SW 1271 (cell line): ENCODE measurements at regions not wholly inside any gene's neighbourhood (a gene's known extent, or its start where the extent isn't known, plus 50 kb on each side); places are given as distances from the start of the nearest gene placed in this dataset.
"Not testable (repeated sequence)": the region's sequence is repeated elsewhere in the genome, so short reads cannot be mapped to it uniquely, and the experiment has no call there.

Experiments used
- DNase-seq, 2 experiments: peaks; one replicate each; lab custom pipeline; 2025; lab: John Stamatoyannopoulos, UW

DNA sequence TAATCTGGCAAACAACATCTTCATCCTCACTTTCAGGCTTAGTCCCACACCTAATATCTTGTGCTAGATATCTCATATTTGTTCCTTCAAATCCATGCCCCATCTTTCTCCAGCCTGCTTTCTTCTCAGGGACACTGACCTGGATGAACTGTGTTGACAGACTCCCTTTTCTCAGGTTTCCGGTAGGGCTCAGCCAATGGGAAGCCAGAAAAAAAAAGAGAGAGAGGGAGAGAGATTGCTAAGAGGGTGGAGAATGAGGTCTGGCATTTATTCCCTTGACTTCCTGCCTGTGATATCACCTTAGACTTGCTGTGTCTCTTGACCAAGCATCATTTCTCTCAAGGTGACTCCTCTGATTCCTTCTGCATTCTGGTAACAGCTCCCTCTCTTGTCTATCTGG lies 145.6 kb upstream of the ABI3BP start:
- no peak for DNase-seq

DNA sequence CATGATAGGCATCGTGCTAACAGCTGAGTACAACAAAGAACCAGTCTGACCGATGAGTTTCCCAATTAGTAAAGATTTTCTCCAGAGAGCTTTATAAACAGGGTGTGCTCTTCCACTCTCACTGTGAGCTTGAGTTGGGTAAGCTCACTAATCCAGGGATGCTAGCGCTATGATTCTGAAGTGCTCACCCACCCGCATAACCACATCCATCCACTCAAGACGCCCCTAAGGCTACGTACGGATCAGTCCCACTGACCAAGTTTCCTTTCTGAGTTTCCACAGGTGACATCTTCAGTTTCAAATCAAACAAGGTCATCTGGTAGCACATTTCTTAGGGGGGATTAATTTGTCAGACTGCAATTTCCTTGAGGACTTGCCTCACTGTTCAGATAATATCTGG lies 141.1 kb upstream of the ABI3BP start:
- DNase-seq: no peak

DNA sequence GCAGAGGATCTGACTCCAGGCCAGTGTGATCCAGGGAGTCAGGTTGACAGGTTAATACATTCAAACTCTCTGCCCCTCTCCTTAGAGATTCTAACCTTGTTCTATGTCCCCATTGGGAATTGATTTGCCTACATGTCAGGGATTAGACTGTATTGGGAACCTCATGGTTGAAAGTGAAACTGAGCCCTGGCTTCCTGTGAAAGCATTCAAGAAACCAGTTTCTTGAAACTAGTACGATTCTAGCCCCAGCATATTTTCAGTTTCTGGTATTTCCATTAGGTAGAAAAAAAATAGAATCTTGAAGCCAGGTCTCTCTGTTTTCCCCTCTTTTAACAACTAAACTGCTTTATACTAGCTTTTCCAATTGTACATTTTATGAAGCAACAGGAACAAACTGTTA lies 140.4 kb upstream of the ABI3BP start:
- DNase-seq: no peak

DNA sequence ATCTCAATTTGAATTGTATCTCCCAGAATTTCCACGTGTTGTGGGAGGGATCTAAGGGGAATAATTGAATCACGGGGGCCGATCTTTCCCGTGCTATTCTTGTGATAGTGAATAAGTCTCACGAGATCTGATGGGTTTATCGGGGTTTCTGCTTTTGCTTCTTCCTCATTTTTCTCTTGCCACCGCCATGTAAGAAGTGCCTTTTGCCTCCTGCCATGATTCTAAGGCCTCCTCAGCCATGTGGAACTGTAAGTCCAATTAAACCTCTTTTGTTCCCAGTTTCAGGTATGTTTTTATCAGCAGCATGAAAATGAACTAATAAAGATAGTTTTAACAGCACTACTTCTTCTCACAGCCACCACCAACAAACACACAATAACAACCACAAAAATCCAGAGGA lies 140.0 kb upstream of the ABI3BP start:
- not testable (repeated sequence) for DNase-seq

DNA sequence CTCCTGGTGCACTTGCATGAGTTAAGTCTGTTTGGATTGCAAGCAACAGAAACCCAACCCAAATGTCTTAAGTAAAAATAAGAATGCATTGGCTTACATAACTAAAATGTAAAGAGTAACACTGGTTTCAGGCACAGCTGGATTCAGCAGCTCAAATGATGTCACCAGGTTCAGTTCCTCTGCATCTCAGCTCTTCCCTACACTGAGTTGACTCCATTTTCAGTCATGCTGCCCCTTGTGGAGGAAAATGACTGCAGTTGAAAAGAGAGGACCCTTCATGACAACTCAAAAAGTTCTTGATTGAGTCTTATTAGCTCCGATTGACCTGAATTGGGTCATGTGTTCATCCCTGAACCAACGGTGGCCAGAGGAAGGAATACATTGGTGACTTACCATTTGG lies 138.5 kb upstream of the ABI3BP start:
- DNase-seq: no peak

DNA sequence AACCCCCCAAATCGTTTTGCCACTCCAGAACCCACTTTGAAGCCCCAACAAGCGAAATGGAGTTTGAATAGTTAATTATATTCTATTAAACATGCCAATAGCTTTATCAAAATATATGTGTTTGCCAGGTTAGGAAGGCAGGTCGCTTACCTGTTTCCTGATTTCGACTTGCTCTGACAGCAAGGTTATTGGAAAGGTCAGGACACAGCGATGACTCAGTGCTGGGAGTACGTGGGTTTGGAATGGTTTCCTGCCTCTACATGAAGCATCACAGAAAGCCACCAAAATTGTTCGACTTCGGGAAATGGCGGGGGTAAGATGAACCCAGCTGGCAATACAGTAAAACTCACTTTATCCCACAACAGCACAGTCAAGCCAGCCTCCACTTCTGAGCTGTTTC lies 135.6 kb upstream of the ABI3BP start:
- no peak for DNase-seq

DNA sequence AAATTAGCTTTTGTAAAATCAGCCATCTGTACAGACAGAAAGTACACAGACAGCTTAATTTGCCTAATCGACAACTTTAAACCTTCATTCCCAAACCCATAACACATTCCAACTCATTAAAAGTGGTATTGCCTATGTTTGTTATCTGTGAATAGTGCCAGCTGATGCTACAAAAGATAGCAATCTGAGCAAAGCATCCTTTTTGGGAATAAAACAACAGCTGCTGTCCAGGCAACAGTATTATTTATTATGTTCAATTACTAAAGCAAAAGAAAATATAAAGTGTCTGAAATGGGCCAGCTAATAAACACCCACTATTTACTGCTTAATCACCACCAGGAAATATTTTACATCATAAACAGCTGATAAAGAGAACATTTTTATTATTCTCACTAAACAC lies 134.8 kb upstream of the ABI3BP start:
- DNase-seq: no peak

DNA sequence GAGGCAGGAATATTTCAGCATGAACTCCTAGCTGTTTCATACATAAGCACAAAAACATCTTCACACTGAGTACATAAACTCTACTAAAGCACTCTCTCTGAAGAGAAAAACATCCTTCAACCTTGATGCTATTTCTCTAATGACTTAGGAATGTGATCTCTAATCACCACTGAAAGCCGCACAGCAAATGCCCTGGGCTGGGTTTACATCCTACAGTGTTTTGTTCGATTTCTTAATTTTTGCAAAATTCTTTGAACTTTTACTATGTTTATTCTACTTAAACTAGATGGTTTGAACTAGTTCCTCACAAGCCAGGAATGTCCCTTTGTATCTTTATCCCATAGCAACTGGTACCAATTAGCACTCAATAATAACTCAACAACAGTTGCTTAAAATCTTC lies 130.9 kb upstream of the ABI3BP start:
- no peak for DNase-seq

DNA sequence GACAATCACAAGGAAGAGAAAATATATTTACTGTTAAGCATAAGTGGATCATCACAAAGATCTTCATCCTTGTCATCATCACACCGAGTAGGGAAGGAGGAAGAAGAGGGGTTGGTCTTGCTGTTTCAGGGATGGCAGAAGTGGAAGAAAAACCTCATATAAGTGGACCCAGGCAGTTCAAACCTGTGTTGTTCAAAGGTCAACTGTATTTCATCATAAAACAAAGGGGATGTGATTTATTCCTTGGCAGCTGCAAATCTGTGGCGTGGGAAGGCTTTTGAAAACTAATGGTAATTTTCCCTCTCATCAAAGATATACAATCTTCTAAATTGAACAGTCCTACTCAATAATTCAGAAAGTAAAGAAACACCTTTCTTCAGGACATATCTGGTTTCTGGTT lies 129.9 kb upstream of the ABI3BP start:
- DNase-seq: no peak

DNA sequence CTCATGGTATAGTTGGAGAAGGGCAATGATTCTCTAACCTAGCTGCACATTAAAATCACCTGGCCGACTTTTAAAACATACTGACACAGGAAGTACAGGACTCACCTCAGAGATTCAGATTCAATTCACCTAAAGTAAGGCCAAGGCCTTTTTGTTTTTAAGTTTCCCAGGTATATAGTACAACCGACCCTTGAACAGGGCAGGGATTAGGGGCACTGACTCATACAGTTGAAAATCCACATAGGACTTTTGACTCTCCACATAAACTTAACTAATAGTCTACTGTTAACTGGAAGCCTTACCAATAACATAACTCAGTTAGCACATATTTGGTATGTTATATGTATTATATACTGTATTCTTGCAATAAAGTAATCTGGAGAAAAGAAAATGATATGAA lies 129.5 kb upstream of the ABI3BP start:
- no peak for DNase-seq

DNA sequence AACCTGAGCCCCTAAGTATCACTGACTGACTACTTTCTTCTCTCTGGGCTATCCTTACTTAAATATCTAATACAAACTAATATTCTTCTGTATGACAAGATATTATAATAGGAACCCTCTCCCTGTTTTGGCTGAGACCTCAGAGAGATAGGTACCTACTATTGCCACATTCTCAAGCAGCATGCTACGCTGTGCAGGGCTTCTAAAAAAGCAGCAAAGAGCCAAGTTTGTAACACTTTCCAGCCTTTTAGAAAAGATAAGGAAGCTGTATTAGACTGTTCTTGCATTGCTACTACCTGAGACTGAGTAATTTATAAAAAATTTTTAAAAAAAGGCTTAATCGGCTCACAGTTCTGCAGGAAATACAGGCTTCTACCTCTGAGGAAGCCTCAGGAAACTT lies 126.8 kb upstream of the ABI3BP start:
- DNase-seq: no peak

DNA sequence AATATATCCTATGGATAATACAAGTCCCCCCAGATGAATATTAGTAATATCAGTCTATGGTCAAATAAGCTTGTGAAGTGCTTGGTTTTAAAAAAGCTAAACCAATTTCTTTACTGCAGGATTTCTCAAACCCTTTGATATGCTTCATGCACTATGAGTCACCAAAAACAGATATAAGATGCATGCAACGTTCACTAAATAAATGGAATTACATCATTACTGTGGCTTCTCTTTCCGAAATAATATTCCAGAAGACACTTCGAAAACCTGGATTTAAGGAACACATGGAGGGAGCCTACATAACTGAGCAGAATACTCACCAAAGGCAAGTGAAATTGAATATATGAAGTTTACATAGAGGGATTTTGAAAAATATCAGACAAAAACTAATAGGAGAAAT lies 126.3 kb upstream of the ABI3BP start:
- DNase-seq: no peak

DNA sequence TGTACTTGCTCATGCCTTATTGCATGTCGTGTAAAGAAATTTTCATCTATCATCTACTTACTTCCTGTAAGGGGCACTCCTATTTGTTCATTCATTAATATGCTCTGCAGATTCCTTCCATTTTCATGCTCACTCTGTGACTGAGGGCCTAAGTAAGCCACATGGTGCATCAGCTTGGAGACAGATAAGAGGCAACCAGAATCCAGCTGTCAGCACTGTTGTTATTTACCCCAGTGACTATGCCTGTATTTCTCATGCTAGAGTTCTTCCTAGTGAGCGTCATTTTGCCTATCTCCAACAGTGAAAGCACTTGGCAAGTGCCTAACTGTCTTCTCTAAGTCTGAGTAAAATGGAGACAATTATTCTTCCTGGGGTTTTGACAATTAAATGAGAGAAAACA lies 124.8 kb upstream of the ABI3BP start:
- DNase-seq: no peak

DNA sequence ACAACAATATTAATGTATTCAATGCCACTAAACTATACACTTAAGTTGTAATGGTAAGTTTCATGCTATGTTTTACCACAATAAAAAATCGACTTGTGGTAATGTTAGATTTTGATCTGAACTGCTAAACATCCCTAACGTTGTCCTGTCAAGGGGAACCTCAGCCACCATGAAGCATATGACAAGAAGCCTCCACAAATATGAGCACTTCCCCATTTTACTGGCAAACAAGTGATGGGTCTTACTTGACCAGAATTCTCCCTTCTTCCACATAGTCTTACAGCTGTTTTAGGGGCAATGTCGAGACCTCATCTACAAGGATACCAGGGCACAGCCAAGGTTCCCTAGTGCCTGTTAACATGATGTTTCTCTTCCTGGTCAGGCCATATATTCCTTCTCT lies 124.2 kb upstream of the ABI3BP start:
- no peak for DNase-seq

DNA sequence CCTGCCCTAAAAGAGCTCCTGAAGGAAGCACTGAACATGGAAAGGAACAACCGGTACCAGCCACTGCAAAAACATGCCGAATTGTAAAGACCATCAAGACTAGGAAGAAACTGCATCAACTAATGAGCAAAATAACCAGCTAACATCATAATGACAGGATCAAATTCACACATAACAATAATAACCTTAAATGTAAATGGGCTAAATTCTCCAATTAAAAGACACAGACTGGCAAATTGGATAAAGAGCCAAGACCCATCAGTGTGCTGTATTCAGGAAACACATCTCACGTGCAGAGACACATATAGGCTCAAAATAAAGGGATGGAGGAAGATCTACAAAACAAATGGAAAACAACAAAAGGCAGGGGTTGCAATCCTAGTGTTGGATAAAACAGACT lies 117.1 kb upstream of the ABI3BP start:
- not testable (repeated sequence) for DNase-seq

DNA sequence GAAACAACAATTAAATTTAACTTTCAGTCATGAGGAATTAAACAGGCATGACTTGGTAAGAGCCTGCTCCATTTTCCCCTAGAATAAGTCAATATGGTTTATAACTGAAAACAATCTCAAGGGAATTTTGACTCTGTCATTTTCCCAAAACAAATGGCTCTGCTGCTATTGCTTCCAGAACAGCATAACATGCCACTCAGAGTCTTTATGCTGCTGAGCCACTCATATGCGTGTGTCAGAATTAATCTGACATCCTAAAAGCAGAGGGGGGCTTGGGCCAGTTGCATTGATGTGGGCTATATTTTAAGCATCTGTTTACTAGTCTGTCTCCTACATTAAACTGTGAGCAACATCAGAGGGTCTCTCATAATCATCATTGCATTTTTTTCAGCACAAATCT lies 111.1 kb upstream of the ABI3BP start:
- no peak for DNase-seq

DNA sequence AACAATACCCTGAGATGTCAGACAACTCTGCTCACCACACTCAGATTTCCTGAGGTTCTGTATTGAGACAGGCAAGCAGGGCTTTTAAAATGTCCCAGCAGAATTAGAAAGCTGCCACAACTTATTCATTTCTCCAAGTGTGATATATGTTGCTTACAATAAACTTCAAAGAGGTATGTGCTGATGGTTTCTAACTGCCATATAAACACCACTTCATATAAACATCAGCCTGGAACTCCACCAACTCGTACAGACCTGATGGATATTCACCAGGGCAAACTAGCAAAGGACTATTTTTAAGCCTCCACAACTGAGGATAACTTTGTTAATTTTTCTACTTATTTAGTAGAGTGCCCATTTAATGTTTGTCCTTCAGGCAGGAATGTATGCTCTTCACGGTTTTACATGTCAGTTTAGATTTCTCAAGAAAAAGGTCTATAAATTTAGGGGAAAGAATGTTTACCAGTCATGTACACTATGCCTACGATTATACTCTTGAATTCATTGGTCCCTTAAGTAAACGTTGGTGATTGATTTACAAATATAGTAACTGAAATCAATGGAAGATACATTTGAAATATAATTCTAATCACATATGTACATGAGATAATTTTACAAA lies 109.6 kb upstream of the ABI3BP start:
- no peak for DNase-seq

DNA sequence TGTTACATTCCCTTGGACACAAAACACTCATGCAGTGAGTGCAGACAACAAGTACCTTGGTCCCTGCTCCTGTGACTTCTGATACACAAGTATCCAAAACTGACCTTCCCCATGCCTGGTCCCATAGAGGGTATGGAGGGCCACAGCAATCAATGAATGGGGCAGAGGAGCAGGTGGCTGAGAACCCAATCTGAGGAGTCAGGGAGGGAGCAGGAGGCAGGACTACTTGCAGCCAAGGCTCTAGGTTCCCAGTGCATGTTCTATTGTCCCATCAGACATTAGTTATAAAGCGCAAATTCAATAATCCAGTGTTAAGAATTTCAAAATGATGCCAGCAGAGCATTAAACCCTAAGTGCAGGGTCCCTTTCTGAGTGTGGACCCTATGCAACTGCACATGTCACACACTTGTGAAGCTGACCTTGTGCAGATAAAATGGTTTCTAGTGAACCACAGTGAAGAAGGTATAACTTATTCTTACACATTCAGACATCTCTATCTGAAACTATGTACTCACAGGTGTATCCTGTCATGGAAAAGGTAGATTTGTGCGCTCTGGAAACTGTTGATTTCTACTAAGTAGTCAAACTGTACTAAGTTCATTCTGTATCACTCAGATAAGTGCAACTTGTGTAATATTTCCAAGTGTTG lies 107.3 kb upstream of the ABI3BP start:
- no peak for DNase-seq

DNA sequence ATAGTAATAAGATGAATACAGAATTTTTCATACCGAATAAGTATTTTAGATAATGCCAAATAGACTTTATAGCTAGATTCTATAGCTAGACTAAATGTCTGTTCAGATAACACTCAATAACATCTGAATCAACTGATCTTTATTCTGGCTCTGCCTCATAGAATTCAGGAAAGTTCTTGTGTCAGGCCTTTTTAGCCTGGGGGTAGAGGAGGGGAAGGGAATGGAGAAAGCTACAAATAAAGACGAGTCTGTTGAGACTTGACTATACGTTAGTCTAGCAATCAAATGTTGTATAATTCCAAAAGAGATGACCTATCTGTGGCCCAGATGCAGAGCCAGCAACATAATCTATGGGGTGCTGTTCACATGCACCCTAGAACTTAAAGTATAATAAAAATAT lies 106.6 kb upstream of the ABI3BP start:
- DNase-seq: no peak

DNA sequence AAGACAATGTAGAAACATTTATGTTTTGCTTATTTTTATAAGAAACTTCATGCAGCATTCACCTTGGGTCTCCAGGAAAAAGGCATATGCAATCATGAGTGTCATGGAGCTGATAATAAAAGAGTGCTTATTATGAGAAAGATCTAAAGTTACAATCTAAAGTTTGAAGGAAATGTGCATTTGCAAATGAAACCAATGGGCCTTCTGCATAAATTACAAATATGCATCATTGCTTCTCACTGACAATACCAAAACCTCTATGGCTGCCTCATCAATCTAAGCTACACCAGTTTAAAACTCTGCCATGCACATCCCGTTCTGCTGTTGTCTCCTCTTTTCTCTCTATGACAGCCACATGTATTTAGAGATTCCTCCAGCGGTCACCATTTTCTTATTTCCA lies 103.2 kb upstream of the ABI3BP start:
- DNase-seq: no peak

DNA sequence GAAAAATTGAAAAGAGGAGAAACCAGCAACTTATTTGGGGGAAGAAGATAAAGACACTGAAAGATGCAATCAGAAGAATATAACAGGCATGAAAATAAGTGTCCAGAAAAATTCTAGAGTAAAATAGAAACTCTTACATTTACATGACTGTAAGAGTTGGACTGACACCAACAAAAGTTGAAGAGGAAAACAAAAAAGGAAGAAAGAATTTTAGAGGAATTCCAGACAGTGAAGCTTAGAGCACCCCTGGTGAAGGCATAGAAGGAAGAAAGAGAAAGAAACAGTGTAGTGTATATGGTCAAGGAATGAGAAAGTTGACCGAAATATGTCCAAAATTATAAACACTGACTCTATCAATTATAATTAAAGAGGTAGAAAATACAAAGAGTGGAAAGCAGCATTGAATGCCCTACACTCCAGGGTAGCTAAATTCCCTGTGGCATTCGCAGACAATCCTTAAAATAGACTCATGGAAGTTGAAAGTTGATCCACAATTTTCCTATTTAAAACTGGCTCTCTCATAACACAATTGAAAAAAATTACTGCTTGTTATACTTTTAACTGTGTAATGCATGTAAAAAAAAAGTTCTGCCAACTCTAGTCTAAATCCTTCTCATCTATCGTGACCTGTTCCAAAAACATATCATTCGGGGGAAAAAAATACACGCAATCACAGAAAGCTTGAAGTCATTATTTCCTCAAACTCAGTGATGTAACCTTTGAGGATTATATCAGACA lies 102.6 kb upstream of the ABI3BP start:
- no peak for DNase-seq

DNA sequence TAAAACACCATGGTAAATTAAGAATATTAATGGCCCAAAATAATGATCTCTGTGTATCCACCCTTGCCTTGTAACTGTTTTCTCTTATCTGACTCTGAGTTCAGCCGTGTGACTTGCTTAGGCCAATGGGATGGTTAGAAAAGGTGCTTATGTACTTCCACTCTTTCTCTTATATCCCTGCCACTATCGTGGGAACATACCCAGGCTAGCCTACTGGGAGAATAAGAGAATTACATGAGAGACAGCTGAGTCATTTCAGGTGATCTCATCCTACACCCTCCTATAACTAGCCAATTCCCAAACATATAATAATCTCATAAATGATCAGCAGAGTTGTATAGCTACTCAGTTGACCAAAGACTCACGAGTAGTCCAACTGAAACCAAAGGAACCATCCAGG lies 98.3 kb upstream of the ABI3BP start:
- DNase-seq: no peak

DNA sequence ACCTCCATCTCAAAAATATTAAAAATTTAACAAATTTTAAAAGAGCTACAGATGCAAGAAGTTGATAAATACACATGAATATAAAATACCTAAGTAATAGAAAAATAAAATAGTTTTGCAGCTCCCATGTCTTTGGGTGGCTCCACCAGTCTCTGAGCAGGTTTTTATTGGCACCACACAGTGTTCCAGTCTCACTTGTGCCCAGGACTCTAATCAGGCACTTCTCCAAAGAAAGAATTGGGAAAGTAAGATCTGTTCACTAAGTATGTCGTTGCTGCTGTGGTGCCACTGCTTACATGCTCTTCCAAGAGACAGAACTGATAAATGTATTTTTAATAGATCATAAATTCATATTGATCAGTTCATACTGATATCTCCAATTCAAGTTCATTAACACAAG lies 92.5 kb upstream of the ABI3BP start:
- DNase-seq: no peak

DNA sequence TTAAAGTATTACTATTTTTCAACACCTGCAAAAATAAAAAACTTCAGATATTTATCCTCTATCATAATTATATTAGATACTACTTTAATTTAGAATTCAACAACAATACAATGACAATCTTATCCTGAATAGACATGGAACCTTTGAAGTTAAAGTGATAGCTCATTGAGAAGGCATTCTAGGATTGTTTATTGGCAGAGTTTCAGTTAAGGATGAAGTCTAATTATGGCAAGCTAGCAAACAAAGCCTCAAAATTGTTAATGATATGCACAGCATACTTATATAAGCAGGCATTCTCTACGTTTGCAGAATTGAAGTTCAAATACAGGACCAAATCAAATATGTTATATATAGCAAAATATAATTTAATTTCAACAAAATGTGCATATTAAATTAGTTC lies 91.2 kb upstream of the ABI3BP start:
- no peak for DNase-seq
